Panc1 (cell line): ENCODE measurements at regions not wholly inside any gene's neighbourhood (a gene's known extent, or its start where the extent isn't known, plus 50 kb on each side); places are given as distances from the start of the nearest gene placed in this dataset.

Source experiments
- ATAC-seq: fragments of 200-7000 bp; cut with Tn5 transposase; 2 replicates; pipeline ENCODE4 v1.9.1; 2020; ENCODE audit warnings: mild to moderate bottlenecking, moderate library complexity
- BruUV-seq: library from RNA; stranded (reverse); fragments of 400-500 nt; replicated peaks from 2 replicates; lab custom pipeline; 2021; lab: Mats Ljungman, UMichigan
- CTCF ChIA-PET: fragments of 300-600 bp; sonication (Branson Sonifier 250); formaldehyde crosslinking; loops from one replicate; lab custom pipeline; 2022; ENCODE audit warnings: antibody characterized with exemption; lab: Charles Lee
- POLR2A ChIA-PET: fragments of 300-600 bp; sonication (Branson Sonifier 250); formaldehyde crosslinking; loops from one replicate; lab custom pipeline; 2022; ENCODE audit warnings: antibody characterized with exemption; lab: Charles Lee
- DNase-seq: peaks from one replicate; pipeline ENCODE4 v3.0.0-alpha.2; 2010; ENCODE audit warnings: low read depth, low spot score
- H3K27ac ChIP-seq: 2 replicates; pipeline ENCODE4 v1.5.1; 2011; ENCODE audit warnings: mild to moderate bottlenecking, low read length, inconsistent platforms
- H3K27me3 ChIP-seq: fragments of 200-500 bp; sonication (Bioruptor generic); 2 replicates; pipeline ENCODE4 v1.6.0; 2014; ENCODE audit warnings: low read length, inconsistent platforms; ENCODE audit not compliant: control insufficient read depth, insufficient read depth
- H3K36me3 ChIP-seq: fragments of 200-500 bp; sonication (Bioruptor generic); 2 replicates; pipeline ENCODE4 v1.5.1; 2014; ENCODE audit warnings: inconsistent platforms, mild to moderate bottlenecking, low read length, moderate library complexity; ENCODE audit not compliant: control insufficient read depth, insufficient read depth
- H3K4me1 ChIP-seq: 2 replicates; pipeline ENCODE4 v1.5.1; 2011; ENCODE audit warnings: inconsistent platforms, mild to moderate bottlenecking, low read length, moderate library complexity; ENCODE audit not compliant: control insufficient read depth, insufficient read depth
- H3K4me3 ChIP-seq, 2 experiments: 2 replicates each; pipeline ENCODE4 v1.5.1; 2011 to 2012; ENCODE audit warnings: low read depth in 2 of 2, low read length in 2 of 2, mild to moderate bottlenecking in 2 of 2, inconsistent platforms in 1 of 2, moderate library complexity in 1 of 2
- H3K9me3 ChIP-seq: fragments of 200-500 bp; sonication (Bioruptor generic); 2 replicates; pipeline ENCODE4 v1.5.1; 2014; ENCODE audit warnings: low read depth, mild to moderate bottlenecking, inconsistent platforms, low read length, moderate library complexity; ENCODE audit not compliant: control insufficient read depth, insufficient read depth
- POLR2AphosphoS5 ChIP-seq: IDR thresholded peaks from 2 replicates; pipeline ENCODE4 v1.6.1; 2012; ENCODE audit warnings: mild to moderate bottlenecking, low read depth, low read length, moderate library complexity
- SIN3A ChIP-seq: IDR thresholded peaks from 2 replicates; pipeline ENCODE4 v1.6.1; 2012; ENCODE audit warnings: low read depth, mild to moderate bottlenecking, low read length, moderate library complexity, borderline replicate concordance; ENCODE audit not compliant: insufficient read depth
- TCF7L2 ChIP-seq: IDR thresholded peaks from 2 replicates; pipeline ENCODE4 v1.6.1; 2011; ENCODE audit warnings: mild to moderate bottlenecking, low read depth, low read length, inconsistent platforms
- in situ Hi-C: cut with HindIII; loops from 2 replicates; pipeline ENCODE4 v1.10.0; 2016; ENCODE audit warnings: low sequenced_read_pairs, low pct_unique_long_range_greater_than_20kb
- intact Hi-C: fragments of 100-400 bp; cut with micrococcal nuclease; formaldehyde crosslinking; loops from one replicate; pipeline ENCODE4 v1.10.0; 2022; ENCODE audit not compliant: unreplicated experiment
- TF ChIP-seq, protein P1 (sequence below), 2 experiments: IDR thresholded peaks; 2 replicates each; pipeline ENCODE4 v1.6.1; 2011 to 2012; ENCODE audit warnings: low read depth in 2 of 2, control low read depth in 1 of 2, low read length in 1 of 2, mild to moderate bottlenecking in 1 of 2, moderate library complexity in 1 of 2; ENCODE audit not compliant: insufficient read depth in 1 of 2
- TF ChIP-seq, protein P2 (sequence below): fragments of 450-650 bp; IDR thresholded peaks from 2 replicates; pipeline ENCODE4 v1.5.1; 2017; ENCODE audit warnings: mild to moderate bottlenecking

DNA sequence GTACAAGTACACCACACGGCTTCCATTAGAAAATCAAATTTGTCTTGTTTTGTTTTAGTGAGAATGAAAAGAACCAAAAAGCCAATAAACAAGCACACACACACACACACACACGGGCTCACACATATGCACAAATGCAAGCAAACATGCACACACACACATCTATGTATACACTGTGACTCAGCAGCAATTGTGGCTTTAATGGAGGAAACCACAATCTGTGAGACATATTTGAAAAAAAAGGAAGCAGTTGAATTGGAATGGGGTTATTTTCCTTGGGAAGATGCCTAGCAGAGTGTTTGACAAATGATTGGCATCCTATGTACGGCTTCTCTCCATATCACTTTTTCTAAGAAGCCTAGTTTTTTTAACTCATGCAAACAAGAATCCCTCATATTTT, 201.1 kb upstream of the ARRDC4 start:
- DNase-seq (no peak), ATAC-seq (no peak)
- CTCF ChIA-PET = no interaction called here
- Histone ChIP-seq H3K4me3 (no peak overlapping the region), H3K27ac (no peak overlapping the region), H3K9me3 (no peaks in the 10 kb centered on the region), H3K27me3 (no peaks in the 10 kb centered on the region; the same call in 1 of the 2 replicates), H3K36me3 (no peaks in the 10 kb centered on the region), H3K4me1 (no peaks in the 10 kb centered on the region)
- TF ChIP-seq, protein P1, sequence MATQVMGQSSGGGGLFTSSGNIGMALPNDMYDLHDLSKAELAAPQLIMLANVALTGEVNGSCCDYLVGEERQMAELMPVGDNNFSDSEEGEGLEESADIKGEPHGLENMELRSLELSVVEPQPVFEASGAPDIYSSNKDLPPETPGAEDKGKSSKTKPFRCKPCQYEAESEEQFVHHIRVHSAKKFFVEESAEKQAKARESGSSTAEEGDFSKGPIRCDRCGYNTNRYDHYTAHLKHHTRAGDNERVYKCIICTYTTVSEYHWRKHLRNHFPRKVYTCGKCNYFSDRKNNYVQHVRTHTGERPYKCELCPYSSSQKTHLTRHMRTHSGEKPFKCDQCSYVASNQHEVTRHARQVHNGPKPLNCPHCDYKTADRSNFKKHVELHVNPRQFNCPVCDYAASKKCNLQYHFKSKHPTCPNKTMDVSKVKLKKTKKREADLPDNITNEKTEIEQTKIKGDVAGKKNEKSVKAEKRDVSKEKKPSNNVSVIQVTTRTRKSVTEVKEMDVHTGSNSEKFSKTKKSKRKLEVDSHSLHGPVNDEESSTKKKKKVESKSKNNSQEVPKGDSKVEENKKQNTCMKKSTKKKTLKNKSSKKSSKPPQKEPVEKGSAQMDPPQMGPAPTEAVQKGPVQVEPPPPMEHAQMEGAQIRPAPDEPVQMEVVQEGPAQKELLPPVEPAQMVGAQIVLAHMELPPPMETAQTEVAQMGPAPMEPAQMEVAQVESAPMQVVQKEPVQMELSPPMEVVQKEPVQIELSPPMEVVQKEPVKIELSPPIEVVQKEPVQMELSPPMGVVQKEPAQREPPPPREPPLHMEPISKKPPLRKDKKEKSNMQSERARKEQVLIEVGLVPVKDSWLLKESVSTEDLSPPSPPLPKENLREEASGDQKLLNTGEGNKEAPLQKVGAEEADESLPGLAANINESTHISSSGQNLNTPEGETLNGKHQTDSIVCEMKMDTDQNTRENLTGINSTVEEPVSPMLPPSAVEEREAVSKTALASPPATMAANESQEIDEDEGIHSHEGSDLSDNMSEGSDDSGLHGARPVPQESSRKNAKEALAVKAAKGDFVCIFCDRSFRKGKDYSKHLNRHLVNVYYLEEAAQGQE (IDR thresholded peaks at IDR 0.05; ENCODE audit: insufficient read depth in 1 of 2, low read depth in 2 of 2, low read length in 1 of 2) = no peak
- TF ChIP-seq POLR2AphosphoS5 = no peak
- TF ChIP-seq, protein P2, sequence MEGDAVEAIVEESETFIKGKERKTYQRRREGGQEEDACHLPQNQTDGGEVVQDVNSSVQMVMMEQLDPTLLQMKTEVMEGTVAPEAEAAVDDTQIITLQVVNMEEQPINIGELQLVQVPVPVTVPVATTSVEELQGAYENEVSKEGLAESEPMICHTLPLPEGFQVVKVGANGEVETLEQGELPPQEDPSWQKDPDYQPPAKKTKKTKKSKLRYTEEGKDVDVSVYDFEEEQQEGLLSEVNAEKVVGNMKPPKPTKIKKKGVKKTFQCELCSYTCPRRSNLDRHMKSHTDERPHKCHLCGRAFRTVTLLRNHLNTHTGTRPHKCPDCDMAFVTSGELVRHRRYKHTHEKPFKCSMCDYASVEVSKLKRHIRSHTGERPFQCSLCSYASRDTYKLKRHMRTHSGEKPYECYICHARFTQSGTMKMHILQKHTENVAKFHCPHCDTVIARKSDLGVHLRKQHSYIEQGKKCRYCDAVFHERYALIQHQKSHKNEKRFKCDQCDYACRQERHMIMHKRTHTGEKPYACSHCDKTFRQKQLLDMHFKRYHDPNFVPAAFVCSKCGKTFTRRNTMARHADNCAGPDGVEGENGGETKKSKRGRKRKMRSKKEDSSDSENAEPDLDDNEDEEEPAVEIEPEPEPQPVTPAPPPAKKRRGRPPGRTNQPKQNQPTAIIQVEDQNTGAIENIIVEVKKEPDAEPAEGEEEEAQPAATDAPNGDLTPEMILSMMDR = no peak
- no peak for TF ChIP-seq SIN3A
- TF ChIP-seq TCF7L2 = no peak
- POLR2A ChIA-PET = no interaction called here
- BruUV-seq = no TSS peak
- in situ Hi-C loops = no loop called here
- intact Hi-C loops = loop anchor here (5.0 kb wide), 2 partner anchors 512 to 1402 kb away; no protein-coding TSS in a partner anchor

DNA sequence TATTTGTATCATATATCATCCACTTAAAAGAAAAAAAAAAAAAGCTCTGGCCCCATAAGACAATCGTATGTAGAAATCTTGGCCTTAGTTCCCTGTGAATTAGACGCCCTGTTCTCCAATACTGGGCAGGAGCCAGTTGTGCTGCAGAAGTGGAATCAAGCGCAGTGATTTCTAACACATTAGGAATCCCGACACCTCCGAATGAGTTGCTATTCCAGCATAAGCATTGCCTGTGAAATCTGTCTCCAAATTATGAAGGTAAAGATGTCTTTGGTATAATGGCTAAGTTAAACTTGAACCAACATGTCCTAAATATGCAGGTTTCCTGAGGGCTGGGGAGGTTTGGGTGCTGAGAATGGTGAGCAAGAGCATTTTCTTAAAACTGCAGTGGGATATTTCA, 199.4 kb upstream of the ARRDC4 start:
- Histone ChIP-seq H3K27me3 (no peaks in the 10 kb centered on the region; the same call in 1 of the 2 replicates), H3K36me3 (no peaks in the 10 kb centered on the region), H3K9me3 (no peaks in the 10 kb centered on the region), H3K4me3 (no peak overlapping the region), H3K4me1 (no peaks in the 10 kb centered on the region), H3K27ac (no peak overlapping the region)
- ChIA-PET POLR2A (interaction anchor here (0.5 kb wide), 1 partner anchor 1978 kb away, joined by 7 read pairs; no protein-coding TSS in a partner anchor), CTCF (interaction anchor here (0.6 to 1.0 kb wide), 2 partner anchors 280 to 1434 kb away, joined by 3 to 5 read pairs; no protein-coding TSS in a partner anchor)
- ATAC-seq = no peak
- BruUV-seq = no TSS peak
- in situ Hi-C loops (no loop called here), intact Hi-C loops (no loop called here)
- no peak for DNase-seq
- TF ChIP-seq, protein P1 (IDR thresholded peaks at IDR 0.05; ENCODE audit: insufficient read depth in 1 of 2, low read depth in 2 of 2, low read length in 1 of 2) = no peak
- TF ChIP-seq, protein P2 = no peak
- no peak for TF ChIP-seq SIN3A
- no peak for TF ChIP-seq POLR2AphosphoS5
- TF ChIP-seq TCF7L2 = no peak
